Prostate gland (tissue), 1 donor: ENCODE measurements at regions not wholly inside any gene's neighbourhood (a gene's known extent, or its start where the extent isn't known, plus 50 kb on each side); places are given as distances from the start of the nearest gene placed in this dataset.

Experiments used
- POLR2A ChIP-seq: fragments of 450-650 bp; IDR thresholded peaks from one replicate; pipeline ENCODE4 v1.6.1; 2016; ENCODE audit warnings: antibody characterized with exemption, mild to moderate bottlenecking
- POLR2AphosphoS5 ChIP-seq: sonication (generic); formaldehyde crosslinking; IDR thresholded peaks from one replicate; pipeline ENCODE4 v1.6.1; 2017; ENCODE audit warnings: antibody characterized with exemption

GRCh38 chr13:109271061-109271460 lies 515.3 kb downstream of the IRS2 start:
- TF ChIP-seq POLR2AphosphoS5 (no peak), POLR2A (no peak)
